Mesothelial cell of epicardium (in vitro differentiated cells): ENCODE measurements at regions not wholly inside any gene's neighbourhood (a gene's known extent, or its start where the extent isn't known, plus 50 kb on each side); places are given as distances from the start of the nearest gene placed in this dataset.

Experiments used
- DNase-seq, 2 experiments: peaks; one replicate each; pipeline ENCODE4 v3.0.0; 2021; ENCODE audit warnings: low spot score in 2 of 2; ENCODE audit not compliant: unreplicated experiment in 2 of 2
- H3K27ac Mint-ChIP-seq: 2 replicates; pipeline ENCODE4 v1.8.0; 2021; ENCODE audit warnings: mixed read lengths
- H3K27me3 Mint-ChIP-seq: 2 replicates; pipeline ENCODE4 v1.8.0; 2021; ENCODE audit warnings: low read depth, mixed read lengths
- H3K36me3 Mint-ChIP-seq: 2 replicates; pipeline ENCODE4 v1.8.0; 2021; ENCODE audit warnings: mixed read lengths
- H3K4me1 Mint-ChIP-seq: 2 replicates; pipeline ENCODE4 v1.8.0; 2021; ENCODE audit warnings: mixed read lengths
- H3K4me3 Mint-ChIP-seq: 2 replicates; pipeline ENCODE4 v1.8.0; 2021; ENCODE audit warnings: mild to moderate bottlenecking, moderate library complexity, mixed read lengths
- H3K9me3 Mint-ChIP-seq: 2 replicates; pipeline ENCODE4 v1.8.0; 2021; ENCODE audit warnings: mixed read lengths
- CTCF ChIP-seq: fragments of 200-600 bp; sonication (generic); IDR thresholded peaks from one replicate; pipeline ENCODE4 v1.5.0; 2021; ENCODE audit warnings: antibody characterized with exemption; ENCODE audit not compliant: unreplicated experiment

GRCh38 chr14:31926123-31926522 lies 151.0 kb upstream of the ARHGAP5 start:
- no peak overlapping the region for H3K27ac Mint-ChIP-seq
- no peak for DNase-seq
- H3K4me1 Mint-ChIP-seq, result peaks cover 17% of the 10 kb centered on the region
- no peak overlapping the region for H3K4me3 Mint-ChIP-seq
- no peaks in the 10 kb centered on the region for H3K36me3 Mint-ChIP-seq
- TF ChIP-seq CTCF, result peak; percentile 49
- H3K27me3 Mint-ChIP-seq, result no peaks in the 10 kb centered on the region
- peaks cover 4% of the 10 kb centered on the region for H3K9me3 Mint-ChIP-seq

GRCh38 chr14:31926652-31927347 lies 150.3 kb upstream of the ARHGAP5 start:
- peaks cover 17% of the 10 kb centered on the region for H3K4me1 Mint-ChIP-seq
- H3K4me3 Mint-ChIP-seq, result no peak overlapping the region
- H3K36me3 Mint-ChIP-seq, result no peaks in the 10 kb centered on the region
- no peak for TF ChIP-seq CTCF
- H3K27me3 Mint-ChIP-seq, result no peaks in the 10 kb centered on the region
- DNase-seq, result no peak
- peak overlapping the region; percentile 88 for H3K27ac Mint-ChIP-seq
- peaks cover 4% of the 10 kb centered on the region for H3K9me3 Mint-ChIP-seq

GRCh38 chr14:31927348-31927832 lies 149.7 kb upstream of the ARHGAP5 start:
- H3K4me3 Mint-ChIP-seq, result no peak overlapping the region
- no peaks in the 10 kb centered on the region for H3K36me3 Mint-ChIP-seq
- H3K9me3 Mint-ChIP-seq, result peaks cover 4% of the 10 kb centered on the region
- H3K4me1 Mint-ChIP-seq, result peaks cover 17% of the 10 kb centered on the region
- no peaks in the 10 kb centered on the region for H3K27me3 Mint-ChIP-seq
- peak overlapping the region; percentile 88 for H3K27ac Mint-ChIP-seq
- no peak for DNase-seq
- no peak for TF ChIP-seq CTCF

- no peak for TF ChIP-seq CTCF
- no peaks in the 10 kb centered on the region for H3K27me3 Mint-ChIP-seq
- no peaks in the 10 kb centered on the region for H3K36me3 Mint-ChIP-seq
- no peaks in the 10 kb centered on the region for H3K9me3 Mint-ChIP-seq
- no peak for DNase-seq
- H3K4me3 Mint-ChIP-seq, result no peak overlapping the region
- no peak overlapping the region for H3K27ac Mint-ChIP-seq
- H3K4me1 Mint-ChIP-seq, result peaks cover 26% of the 10 kb centered on the region
These were observed 147.0 kb upstream of the ARHGAP5 start for GRCh38 chr14:31930070-31930469.

GRCh38 chr14:31930493-31931240 lies 146.4 kb upstream of the ARHGAP5 start:
- no peak for TF ChIP-seq CTCF
- no peaks in the 10 kb centered on the region for H3K27me3 Mint-ChIP-seq
- H3K4me3 Mint-ChIP-seq, result no peak overlapping the region
- H3K4me1 Mint-ChIP-seq, result peaks cover 31% of the 10 kb centered on the region
- H3K9me3 Mint-ChIP-seq, result no peaks in the 10 kb centered on the region
- DNase-seq, result no peak
- H3K36me3 Mint-ChIP-seq, result no peaks in the 10 kb centered on the region
- H3K27ac Mint-ChIP-seq, result no peak overlapping the region
